GM21360 (cell line): ENCODE measurements at regions not wholly inside any gene's neighbourhood (a gene's known extent, or its start where the extent isn't known, plus 50 kb on each side); places are given as distances from the start of the nearest gene placed in this dataset.
A peak's percentile ranks its signal among the peaks of the same experiment; 100 is the strongest.
"Not testable (repeated sequence)": the region's sequence is repeated elsewhere in the genome, so short reads cannot be mapped to it uniquely, and the experiment has no call there.

ENCODE experiments used
- ATAC-seq: cut with Tn5 transposase; IDR thresholded peaks from one replicate; pipeline ENCODE4 v1.9.1; 2021; ENCODE audit warnings: mild to moderate bottlenecking, moderate library complexity; ENCODE audit not compliant: unreplicated experiment

DNA sequence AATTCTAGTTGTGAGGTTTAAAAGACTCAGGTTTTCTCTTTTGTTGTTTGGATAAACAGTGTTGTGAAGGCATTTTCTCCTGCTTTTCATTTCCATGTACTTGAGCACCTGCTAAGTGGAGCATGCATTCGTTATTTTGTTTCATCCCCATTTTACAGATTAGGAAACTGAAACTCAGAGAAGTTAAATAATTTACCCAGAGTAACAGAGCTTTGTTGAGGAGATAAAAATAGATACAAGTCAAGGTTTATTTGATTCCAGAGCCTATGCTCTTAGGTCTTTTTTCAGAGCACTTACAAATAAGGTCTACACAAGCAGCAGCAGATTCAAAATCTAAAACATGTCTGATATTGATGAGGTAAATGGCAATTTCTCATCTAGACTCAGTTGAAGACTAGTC is 254.7 kb upstream of the PTBP2 start:
- no peak for ATAC-seq

DNA sequence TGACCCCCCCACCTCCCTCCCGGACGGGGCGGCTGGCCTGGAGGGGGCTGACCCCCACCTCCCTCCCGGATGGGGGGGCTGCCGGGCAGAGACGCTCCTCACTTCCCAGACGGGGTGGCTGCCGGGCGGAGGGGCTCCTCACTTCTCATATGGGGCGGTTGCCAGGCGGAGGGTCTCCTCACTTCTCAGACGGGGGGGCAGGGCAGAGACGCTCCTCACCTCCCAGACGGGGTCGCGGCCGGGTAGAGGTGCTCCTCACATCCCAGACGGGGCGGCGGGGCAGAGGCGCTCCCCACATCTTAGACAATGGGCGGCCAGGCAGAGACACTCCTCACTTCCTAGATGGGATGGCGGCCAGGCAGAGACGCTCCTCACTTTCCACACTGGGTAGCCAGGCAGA is 251.9 kb upstream of the PTBP2 start:
- not testable (repeated sequence) for ATAC-seq

DNA sequence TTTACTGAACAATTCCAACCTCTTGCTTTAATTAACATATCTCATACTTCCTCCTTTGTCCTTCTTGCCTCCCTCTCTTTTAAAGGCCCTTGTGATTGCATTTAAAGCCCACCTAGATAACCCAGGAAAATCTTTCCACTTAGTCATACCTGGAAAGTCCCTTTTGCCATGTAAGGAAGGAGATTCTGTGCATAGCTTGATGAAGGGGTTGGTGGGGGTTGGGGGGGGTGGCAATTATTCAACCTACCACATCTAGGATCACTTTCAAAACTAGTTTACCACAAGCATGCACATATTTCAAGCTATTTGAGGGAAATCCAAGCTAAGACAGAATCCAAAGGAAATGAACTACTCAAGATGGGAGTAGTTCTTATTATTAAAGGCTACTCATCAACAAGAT is 249.1 kb upstream of the PTBP2 start:
- ATAC-seq = no peak

DNA sequence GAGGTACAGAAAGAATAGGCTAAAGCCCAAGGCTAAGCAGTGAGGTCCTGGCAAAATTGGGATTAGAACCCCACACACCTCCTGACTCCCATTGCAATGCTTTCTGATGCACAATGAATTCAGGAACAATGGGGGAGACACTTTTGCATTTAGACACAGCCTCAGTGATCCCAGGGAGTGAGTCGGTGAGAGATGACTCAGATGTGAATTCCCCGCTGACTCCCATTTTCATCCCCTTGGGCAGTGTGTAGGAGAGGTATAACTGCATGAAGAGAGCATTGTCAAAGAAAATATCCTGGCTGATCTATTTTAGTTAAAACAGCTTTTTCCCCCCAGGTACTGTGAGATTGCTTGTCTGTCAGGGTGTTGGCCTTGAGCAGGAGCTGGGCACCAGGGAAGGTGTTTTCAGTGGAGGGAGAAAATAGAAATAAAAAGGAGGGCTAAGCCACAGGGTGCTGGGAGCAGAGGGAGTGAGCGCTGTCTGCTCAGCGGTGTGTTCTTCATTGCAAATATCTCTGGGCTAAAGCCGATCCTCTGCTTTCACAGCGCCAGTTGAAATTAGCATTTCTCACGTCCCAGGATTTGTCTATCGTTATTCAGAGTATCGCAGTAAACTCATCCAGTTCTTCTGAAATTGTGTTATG is 247.7 kb upstream of the PTBP2 start:
- ATAC-seq = no peak

DNA sequence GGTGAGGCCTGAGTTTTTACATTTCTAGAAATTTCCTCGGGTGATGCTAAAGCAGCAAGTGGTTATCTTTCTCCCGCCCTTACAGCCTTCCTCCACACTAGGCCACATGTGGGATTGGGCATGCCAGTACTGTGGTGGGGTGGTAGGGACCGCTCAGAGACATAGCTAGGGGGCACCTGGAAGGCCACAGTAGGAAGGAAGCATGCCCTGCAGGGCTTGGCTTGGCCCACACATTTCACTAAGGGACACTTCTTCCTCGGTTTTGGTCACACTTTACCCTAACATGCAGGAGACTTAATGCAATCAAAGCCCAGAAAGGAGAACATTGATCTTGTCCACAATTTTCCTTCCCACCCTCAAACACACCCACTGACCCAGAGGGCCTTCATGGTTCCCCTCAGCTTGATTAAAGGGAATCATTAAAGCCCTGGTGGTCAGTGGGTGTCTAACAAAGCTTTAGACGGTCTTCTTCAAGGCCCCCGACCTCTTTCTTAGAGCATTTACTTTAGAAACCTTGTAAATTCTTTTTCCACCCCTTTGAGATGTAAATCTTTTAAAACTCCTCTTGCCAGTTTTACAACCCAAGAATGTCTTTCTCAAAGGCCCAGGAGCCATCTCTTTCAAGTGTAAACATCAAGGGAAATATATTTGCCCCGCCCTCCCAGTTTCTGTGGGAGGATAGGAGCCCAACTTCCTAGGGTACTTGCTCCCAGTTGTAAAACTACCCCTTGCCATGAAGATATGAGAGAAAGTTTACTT is 246.4 kb upstream of the PTBP2 start:
- ATAC-seq = no peak

DNA sequence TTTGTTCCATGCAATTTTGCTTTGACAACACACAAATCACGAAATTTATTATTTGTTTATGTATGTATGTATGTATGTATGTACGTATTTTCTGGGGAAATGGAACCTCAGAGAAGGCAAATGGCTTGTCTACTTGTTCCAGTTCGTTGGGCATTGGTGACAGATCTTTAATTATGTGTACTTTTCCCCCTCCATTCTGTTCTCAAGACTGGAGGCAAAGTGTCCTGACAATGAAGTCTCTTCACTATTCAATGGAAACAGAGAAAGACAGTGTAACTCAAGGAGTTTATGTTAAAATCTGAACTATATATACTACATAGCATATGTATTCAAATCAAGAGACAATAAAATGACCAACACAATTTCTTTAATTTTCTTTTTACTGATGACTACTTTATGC is 245.7 kb upstream of the PTBP2 start:
- ATAC-seq = no peak

DNA sequence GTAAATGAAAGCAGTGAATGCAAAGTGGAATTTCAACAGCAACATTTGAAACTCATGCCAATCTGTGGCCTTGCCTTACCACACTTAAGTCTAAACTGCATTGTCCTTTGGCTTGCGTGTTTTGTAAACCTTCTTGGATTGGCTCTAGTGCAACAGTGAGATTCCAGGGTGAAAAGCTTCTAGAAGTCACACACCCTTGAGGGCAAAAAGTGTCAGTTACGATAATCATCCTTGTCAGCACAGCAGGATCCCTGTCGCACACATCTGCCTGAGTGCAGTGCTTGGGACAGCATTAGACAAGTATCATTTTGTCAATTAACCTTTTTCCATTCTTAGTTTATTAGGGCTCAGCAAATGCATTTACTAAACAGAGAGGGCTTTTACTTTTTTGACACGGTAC is 243.4 kb upstream of the PTBP2 start:
- ATAC-seq = no peak

DNA sequence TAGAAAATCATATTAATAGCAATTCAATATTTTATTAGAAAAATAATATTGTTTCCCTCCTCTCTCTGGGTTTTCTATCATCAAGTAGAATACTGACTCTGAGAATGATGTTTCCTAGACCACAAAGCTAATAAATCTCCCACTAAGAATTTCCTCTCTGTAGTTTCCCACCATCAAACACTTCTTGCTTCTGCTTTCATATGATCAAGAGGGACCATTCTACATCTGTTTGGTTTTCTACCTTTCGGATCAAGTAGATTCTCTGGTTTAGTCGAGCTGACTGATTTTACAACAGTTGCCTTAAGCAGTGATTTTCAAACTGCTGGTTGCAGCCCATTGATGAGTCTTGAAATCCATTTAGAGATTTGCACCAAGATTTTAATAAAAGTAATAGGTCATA is 240.2 kb upstream of the PTBP2 start:
- ATAC-seq = no peak

DNA sequence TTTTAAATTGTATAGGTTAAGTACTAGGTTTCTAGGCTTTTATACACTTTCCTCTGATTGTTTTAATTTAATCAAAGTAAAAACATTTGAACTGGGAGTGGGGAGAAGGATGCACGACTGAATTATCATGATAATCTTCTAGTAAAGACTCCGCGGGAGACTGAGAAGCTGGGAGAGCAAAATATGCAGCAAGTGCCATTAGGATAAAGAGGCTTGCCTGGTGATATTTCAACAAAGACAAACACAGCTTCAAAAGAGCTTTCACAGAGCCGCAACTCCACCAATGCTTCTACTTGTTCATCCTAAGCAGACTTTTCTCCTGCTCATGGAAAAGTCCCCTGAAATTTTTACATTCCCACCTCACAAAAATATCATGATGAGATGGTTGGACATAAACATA is 239.0 kb upstream of the PTBP2 start:
- no peak for ATAC-seq

DNA sequence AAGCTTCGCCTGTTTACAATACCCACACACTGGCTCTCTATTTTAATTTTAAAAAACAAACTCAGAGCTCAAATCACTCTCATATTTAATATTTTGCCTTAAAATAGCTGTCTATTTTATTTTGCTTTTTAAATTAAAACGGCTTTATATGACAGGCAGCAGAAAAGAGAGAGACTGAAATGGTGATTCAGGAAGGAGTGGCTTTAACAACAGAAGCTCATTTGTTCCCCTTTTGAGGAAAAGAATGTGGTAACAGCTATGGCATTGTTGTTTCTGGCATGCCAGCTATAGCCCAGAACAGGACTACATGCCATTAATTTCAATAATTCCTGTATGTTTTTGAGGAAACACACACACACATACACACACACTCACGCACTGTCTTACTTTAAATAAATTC is 234.2 kb upstream of the PTBP2 start:
- no peak for ATAC-seq

DNA sequence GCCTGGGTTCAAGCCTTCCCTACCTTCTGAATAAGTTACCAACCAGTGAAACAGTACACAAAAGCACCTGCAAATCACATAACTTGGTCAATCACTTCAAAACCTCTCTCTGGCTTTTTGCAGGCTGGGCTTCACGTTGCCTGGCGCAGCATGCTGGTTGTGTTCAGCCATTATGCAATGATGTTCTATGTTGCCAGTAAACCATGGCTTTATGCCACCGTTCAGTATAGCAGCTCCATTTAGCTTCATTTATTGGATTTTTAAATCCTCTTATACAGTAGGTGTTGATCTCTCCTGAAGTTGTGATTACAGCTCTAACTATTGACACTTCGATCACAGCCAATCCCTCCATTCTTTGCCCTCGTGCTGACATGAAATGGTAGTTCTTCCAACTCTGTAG is 233.6 kb upstream of the PTBP2 start:
- ATAC-seq = no peak

DNA sequence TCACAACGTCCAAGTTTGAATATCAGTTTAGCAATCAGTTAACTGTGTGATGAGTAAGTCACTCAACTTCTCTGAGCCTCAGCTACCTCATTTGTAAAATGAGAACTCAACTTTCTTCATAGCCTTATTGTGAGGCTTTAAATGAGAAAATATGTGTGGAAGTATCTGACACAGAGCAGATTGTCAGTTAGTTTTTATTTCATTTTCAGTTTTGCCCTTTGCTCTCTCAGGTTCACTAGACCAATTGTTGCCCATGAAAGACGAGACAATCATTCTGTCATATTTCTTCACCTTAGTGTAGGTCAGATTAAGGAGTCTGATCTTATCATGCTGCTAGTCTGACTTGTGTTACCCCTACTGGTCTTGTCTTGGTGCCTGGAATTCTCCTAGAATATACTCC is 232.8 kb upstream of the PTBP2 start:
- no peak for ATAC-seq

DNA sequence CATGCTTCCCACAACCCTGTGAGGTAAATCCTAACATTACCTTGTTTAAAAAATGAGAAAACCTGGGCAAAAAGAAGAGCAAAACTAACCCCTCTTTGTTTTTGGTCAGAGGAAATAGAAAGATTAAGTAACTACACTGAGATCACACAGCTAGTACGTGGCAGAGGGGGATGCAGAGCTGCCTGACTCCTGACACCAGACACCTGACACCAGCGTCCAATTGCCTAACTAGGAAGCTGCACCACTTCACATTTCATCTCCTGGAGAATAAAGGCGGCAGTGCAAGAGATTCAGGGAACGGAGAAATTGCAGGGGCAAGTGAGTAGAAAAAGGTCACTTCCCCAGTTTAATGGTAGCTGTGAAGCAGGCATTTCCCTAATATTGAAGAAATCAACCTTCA is 229.3 kb upstream of the PTBP2 start:
- ATAC-seq = no peak

DNA sequence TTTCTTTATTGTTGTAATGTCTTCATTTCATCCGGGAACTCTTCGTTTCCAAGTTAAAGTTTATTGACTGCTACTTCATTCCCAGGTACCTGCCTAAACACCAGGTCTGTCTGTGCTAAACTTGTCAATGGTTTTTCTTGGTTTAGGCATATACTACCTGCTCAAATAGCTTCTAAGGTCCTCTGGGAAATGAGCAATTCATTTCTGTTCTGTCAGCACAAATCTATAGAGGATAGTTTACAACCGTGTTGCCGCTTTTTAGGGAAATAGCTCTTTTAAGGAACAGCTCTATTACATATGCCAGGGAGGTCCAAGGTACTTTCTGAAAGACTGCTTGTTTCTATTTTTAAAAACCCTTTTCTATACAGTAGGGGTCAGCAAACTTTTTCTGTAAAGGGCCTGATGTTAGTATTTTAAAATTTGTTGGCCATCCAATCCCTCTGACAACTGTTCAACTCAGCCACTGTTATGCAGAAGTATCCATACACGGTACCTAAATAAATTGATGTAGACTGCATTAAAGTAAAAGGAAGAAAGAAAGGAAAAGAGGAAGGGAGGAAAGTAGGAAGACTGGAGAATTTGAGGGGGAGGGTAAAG is 222.7 kb upstream of the PTBP2 start:
- no peak for ATAC-seq

DNA sequence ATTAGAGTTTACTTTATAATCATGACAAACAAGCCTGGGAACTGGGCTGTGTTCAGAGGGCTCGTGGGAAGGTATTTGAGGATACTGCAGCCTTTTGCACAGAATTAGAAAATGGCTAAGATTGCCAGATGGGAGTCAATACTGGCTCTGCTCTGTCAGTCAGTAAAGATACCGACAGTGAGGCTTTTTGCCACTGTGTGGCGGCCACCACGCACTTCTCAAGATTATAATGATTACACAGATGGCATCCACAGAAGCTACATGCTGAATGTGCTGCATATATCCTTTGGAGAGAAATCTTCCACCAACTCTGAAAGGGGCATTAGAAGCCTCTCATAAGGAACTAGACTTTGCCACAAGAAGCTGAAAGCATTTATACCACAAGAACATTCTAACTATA is 213.4 kb upstream of the PTBP2 start:
- no peak for ATAC-seq

DNA sequence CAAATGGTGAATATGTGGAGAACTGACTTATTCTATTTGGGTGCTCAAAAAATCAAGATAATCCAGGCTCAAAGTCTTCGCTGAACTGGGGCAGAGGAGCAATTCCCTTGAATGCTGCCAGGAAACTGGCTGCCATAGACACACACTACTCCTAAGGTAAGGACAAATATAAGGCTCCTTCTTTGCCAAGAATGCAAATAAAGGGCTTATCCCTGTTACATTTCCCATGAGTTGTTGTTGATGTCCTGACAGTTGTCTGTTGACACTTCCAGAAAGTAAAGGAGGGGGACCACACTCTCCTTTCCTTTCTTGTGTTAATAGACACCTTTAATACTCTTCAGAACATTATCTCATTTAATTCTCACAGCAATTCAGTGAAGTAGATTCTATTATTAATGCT is 212.2 kb upstream of the PTBP2 start:
- no peak for ATAC-seq

DNA sequence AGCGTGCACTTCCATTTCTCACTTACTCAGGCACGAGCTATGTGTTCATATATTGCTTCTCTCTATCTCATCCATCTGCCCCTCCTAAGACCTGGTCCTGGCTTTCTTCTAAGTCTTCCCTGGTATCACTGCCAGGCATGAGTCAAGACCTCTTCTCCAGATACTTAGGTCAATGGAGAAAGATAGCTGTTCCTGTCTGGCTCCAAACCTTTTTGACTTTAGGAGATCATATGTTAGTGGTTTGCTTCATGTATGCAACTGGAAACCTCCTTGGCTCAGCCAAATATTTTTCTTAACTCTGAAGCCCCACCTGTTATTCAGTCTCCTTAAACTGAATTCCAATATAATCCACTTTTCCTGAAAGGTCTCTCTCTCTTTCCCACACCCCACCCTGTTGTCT is 211.6 kb upstream of the PTBP2 start:
- no peak for ATAC-seq

DNA sequence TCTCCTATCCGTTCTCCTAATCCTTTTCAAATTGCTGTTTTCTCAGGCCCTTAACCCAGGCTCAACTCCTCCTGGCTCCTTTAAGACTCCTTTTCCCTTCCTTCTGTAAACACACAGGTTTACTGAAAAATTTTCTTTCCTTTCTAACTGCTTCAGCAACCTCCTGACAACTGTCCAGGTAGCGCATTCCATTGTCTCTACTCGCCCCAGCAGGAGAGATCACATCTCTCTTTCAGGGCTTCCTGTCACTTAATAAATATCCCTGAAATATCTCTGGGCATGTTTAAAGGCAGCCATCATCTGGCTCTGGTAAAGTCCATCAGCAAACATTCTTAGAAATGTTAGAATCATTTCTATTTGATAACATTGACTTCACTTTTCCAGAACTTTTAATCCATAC is 211.2 kb upstream of the PTBP2 start:
- no peak for ATAC-seq

DNA sequence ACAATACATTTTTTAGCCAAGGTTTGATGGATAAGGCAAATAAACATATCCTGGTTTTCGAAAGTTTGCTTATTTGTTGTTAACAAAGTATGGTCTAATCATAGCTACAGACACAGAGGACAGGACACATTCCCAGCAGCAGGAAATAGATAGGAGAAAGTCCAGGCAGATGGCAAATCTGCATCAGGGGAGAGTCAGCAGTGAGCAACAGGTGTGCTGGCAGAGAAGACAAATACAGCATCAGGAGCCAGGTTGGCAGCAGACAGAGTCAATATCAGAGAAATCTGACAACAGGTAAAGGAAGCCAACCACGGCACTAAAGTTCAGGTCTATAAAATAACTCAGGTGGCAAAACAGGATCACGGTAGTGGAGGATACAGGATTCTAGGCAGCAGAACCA is 210.7 kb upstream of the PTBP2 start:
- ATAC-seq = no peak

DNA sequence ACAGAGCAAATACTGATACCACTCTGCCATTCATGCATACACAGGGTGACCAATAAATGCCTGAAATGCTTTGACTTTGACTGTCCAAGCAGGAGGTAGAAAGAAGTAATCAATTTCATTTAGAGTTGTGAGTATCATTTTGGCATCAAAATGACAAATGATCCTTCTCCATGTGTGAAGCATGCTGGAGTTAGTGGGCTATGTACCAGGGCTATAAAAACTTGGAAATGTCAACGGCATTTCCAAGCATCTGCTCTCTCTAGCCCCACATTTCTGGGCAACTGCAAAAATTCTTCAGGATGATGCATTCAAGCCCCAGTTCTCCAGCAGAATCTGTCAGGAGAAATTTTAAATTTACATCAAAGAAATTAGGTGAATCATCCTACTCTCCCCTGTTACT is 208.4 kb upstream of the PTBP2 start:
- ATAC-seq = no peak

DNA sequence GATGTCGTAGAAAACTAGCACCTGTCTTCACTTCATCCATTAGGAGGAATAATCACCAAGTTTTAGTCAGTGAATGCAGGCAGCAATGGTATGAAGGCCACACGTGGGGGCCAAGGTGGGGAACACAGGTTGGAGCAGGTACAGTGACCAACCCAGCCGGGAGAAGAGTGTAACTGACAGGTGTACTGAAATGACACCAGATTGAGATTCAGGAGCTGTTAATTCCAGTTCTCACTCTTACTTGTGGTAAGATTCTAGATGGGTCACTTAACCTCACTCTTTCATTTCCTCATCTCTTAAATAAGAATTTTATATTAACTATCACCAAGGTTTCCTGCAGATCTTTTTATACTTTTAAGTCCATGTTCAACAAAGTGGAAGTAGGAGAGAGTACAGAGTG is 206.2 kb upstream of the PTBP2 start:
- peak; percentile 89 for ATAC-seq

DNA sequence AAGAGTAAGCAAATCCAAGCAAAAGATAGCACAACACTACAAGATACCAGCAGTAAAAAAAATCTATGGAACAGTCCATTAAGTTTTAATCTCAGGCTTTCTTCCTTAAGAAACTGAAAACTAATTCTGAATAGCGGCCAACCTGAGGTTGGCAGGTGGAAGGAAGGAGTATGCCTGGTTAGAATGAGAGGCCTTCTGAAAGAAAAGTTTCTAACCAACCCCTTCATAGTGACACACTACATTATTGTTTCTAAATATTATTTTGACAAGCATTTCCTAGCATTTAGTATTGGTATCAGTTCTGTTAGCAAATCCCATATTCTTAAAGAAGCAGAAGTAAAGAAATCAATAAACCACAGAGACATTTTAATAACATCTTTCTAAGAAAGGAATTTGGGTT is 205.7 kb upstream of the PTBP2 start:
- no peak for ATAC-seq
